Erythroblast (primary cell): ENCODE measurements at regions not wholly inside any gene's neighbourhood (a gene's known extent, or its start where the extent isn't known, plus 50 kb on each side); places are given as distances from the start of the nearest gene placed in this dataset.

ENCODE experiments used
- GATA1 ChIP-seq: IDR thresholded peaks from 2 replicates; pipeline ENCODE4 v1.6.1; 2011; ENCODE audit warnings: low read depth, mild to moderate bottlenecking, control low read depth, low read length, moderate library complexity
- POLR2A ChIP-seq: IDR thresholded peaks from 2 replicates; pipeline ENCODE4 v1.6.1; 2011; ENCODE audit warnings: mild to moderate bottlenecking, low read length

DNA sequence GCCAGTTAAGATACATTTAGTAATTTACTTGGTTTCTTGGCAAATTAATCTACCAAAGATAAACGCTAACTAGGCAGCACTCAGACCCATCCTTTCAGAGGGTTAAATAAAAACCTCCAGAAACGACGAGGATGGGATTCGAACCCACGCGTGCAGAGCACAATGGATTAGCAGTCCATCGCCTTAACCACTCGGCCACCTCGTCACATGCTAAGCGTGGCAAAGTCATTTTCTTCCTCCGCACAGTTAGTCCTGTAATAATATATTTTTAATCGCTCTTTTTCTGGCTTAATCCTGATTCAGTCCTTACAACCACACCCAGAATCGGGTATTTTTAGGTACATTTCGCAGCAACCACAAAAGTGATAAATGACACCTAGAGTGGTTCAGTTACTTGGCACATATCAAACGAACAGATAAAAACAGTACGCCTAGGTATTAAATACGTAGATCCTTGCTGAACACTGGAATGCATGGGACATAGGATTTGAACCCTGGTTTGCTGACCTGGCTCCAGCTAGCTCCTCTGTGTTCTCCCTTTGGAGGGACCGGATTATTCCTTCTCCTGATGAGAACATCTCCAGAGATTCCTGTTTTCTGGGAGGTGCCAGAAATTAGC, 71.6 kb downstream of the GPX5 start:
- TF ChIP-seq POLR2A (no peak), GATA1 (no peak)
